ENCODE measurements at regions not wholly inside any gene's neighbourhood (a gene's known extent, or its start where the extent isn't known, plus 50 kb on each side); places are given as distances from the start of the nearest gene placed in this dataset.

- H3K36me3 ChIP-seq = no peaks in the 10 kb centered on the region
- no peaks in the 10 kb centered on the region for H3K9me3 ChIP-seq
- H3K27me3 ChIP-seq = no peaks in the 10 kb centered on the region
- H3K4me3 ChIP-seq = no peak overlapping the region
- 42% methylated on average over 3 of the region's 3 CpGs for WGBS
- no peak for DNase-seq (ENCODE audit: low spot score in 2 of 2)
- H3K27ac ChIP-seq = no peak overlapping the region
- no peaks in the 10 kb centered on the region for H3K4me1 ChIP-seq
- TF ChIP-seq POLR2AphosphoS5 (IDR thresholded peaks at IDR 0.05) (no peak), CTCF (IDR thresholded peaks at IDR 0.05) (no peak), EP300 (IDR thresholded peaks at IDR 0.05) (no peak), POLR2A (IDR thresholded peaks at IDR 0.05) (no peak)
These were observed 170.8 kb downstream of the RPL10L start for GRCh38 chr14:46480817-46481216.

- TF ChIP-seq CTCF (IDR thresholded peaks at IDR 0.05) (no peak), EP300 (IDR thresholded peaks at IDR 0.05) (no peak), POLR2A (IDR thresholded peaks at IDR 0.05) (no peak), POLR2AphosphoS5 (IDR thresholded peaks at IDR 0.05) (no peak)
These were observed 179.3 kb downstream of the RPL10L start for GRCh38 chr14:46472261-46472660.

GRCh38 chr14:46464341-46464740 is 187.2 kb downstream of the RPL10L start:
- TF ChIP-seq EP300 (IDR thresholded peaks at IDR 0.05) (no peak), POLR2AphosphoS5 (IDR thresholded peaks at IDR 0.05) (no peak), CTCF (IDR thresholded peaks at IDR 0.05) (no peak), POLR2A (IDR thresholded peaks at IDR 0.05) (no peak)
- 52% methylated on average over 1 of the region's 1 CpG for WGBS
- H3K9me3 ChIP-seq = peaks cover 10% of the 10 kb centered on the region
- H3K27ac ChIP-seq = no peak overlapping the region
- H3K4me1 ChIP-seq = no peaks in the 10 kb centered on the region
- H3K4me3 ChIP-seq = no peak overlapping the region
- H3K27me3 ChIP-seq = no peaks in the 10 kb centered on the region
- no peaks in the 10 kb centered on the region for H3K36me3 ChIP-seq
- DNase-seq (ENCODE audit: low spot score in 2 of 2) = no peak

More at GRCh38 chr14:46472261-46472660, 179.3 kb downstream of the RPL10L start:
- Histone ChIP-seq H3K36me3 (no peaks in the 10 kb centered on the region), H3K27me3 (no peaks in the 10 kb centered on the region), H3K9me3 (peaks cover 4% of the 10 kb centered on the region), H3K4me1 (no peaks in the 10 kb centered on the region), H3K4me3 (no peak overlapping the region), H3K27ac (no peak overlapping the region)
- no peak for DNase-seq (ENCODE audit: low spot score in 2 of 2)
- WGBS = 87% methylated on average over 2 of the region's 2 CpGs

DNA sequence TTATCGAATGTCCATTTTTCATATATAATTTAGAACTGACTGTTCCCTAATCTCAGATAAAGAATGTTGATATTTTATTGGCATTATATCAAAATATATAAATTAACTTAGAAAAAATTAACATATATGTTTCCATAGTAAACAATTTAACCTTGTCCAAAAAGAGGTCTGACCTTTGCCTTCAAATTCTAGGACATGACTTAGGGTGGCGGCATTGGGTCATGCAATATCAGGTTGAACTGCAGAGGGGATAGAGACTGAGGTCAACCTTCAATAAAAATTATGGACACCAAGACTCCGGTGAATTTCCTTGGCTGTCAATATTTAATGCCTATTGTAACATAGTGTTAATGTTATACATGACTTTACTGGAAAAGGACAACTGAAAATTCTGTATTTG is 199.8 kb downstream of the RPL10L start:
- no peak overlapping the region for H3K27ac ChIP-seq
- no peaks in the 10 kb centered on the region for H3K27me3 ChIP-seq
- H3K4me1 ChIP-seq = no peaks in the 10 kb centered on the region
- WGBS = 91% methylated on average over 3 of the region's 3 CpGs
- no peak overlapping the region for H3K4me3 ChIP-seq
- H3K36me3 ChIP-seq = no peaks in the 10 kb centered on the region
- H3K9me3 ChIP-seq = no peaks in the 10 kb centered on the region
- no peak for DNase-seq (ENCODE audit: low spot score in 2 of 2)
- TF ChIP-seq EP300 (IDR thresholded peaks at IDR 0.05) = no peak
- TF ChIP-seq POLR2AphosphoS5 (IDR thresholded peaks at IDR 0.05) = no peak
- TF ChIP-seq POLR2A (IDR thresholded peaks at IDR 0.05) = no peak
- TF ChIP-seq CTCF (IDR thresholded peaks at IDR 0.05) = no peak

GRCh38 chr14:46444666-46445065 is 206.9 kb downstream of the RPL10L start:
- H3K27ac ChIP-seq = no peak overlapping the region
- H3K27me3 ChIP-seq = no peaks in the 10 kb centered on the region
- no peak for TF ChIP-seq POLR2AphosphoS5 (IDR thresholded peaks at IDR 0.05)
- TF ChIP-seq EP300 (IDR thresholded peaks at IDR 0.05) = no peak
- TF ChIP-seq POLR2A (IDR thresholded peaks at IDR 0.05) = no peak
- TF ChIP-seq CTCF (IDR thresholded peaks at IDR 0.05) = no peak
- no peaks in the 10 kb centered on the region for H3K9me3 ChIP-seq
- H3K36me3 ChIP-seq = no peaks in the 10 kb centered on the region
- H3K4me1 ChIP-seq = no peaks in the 10 kb centered on the region
- WGBS = 69% methylated on average over 5 of the region's 5 CpGs
- no peak overlapping the region for H3K4me3 ChIP-seq
- no peak for DNase-seq (ENCODE audit: low spot score in 2 of 2)
